H1 (cell line): ENCODE measurements at regions not wholly inside any gene's neighbourhood (a gene's known extent, or its start where the extent isn't known, plus 50 kb on each side); places are given as distances from the start of the nearest gene placed in this dataset.

Experiments
- CTCF ChIA-PET: fragments of 300-600 bp; sonication (Branson Sonifier 250); formaldehyde crosslinking; loops from one replicate; lab custom pipeline; 2021; ENCODE audit not compliant: partially characterized antibody; lab: Charles Lee
- POLR2A ChIA-PET: fragments of 300-600 bp; sonication (Branson Sonifier 250); formaldehyde crosslinking; loops from one replicate; lab custom pipeline; 2021; ENCODE audit warnings: inconsistent platforms; ENCODE audit not compliant: partially characterized antibody; lab: Charles Lee
- DNase-seq, 2 experiments: peaks; one replicate each; pipeline versions ENCODE4 v3.0.0 to v3.0.0-alpha.2; 2010 to 2022; ENCODE audit warnings: low spot score in 2 of 2, low read depth in 1 of 2, mixed read lengths in 1 of 2
- FAIRE-seq: peaks from 2 replicates; lab custom pipeline; 2011; peaks lifted over from hg19 to GRCh38; lab: Jason Lieb, UNC
- H2AFZ ChIP-seq: 2 replicates; pipeline ENCODE4 v1.8.1; 2012; ENCODE audit warnings: low read length, inconsistent platforms
- H2AK5ac ChIP-seq: 2 replicates; pipeline ENCODE4 v1.6.1; 2013; ENCODE audit warnings: low read depth, low read length
- H2BK120ac ChIP-seq: replicated peaks from 2 replicates; pipeline ENCODE3; 2013; ENCODE audit warnings: low read depth, low read length, inconsistent platforms
- H2BK12ac ChIP-seq: 2 replicates; pipeline ENCODE4 v1.6.1; 2013; ENCODE audit warnings: low read depth, low read length
- H2BK15ac ChIP-seq: 2 replicates; pipeline ENCODE4 v1.6.1; 2013; ENCODE audit warnings: low read length
- H2BK20ac ChIP-seq: 2 replicates; pipeline ENCODE4 v1.6.1; 2013; ENCODE audit warnings: low read length
- H2BK5ac ChIP-seq: 2 replicates; pipeline ENCODE4 v1.6.1; 2013; ENCODE audit warnings: low read depth, low read length
- H3K14ac ChIP-seq: 2 replicates; pipeline ENCODE4 v1.6.1; 2013; ENCODE audit warnings: inconsistent platforms; ENCODE audit not compliant: insufficient read length
- H3K18ac ChIP-seq: 2 replicates; pipeline ENCODE4 v1.6.1; 2013; ENCODE audit warnings: low read length; ENCODE audit errors: extremely low read depth
- H3K23ac ChIP-seq: 2 replicates; pipeline ENCODE4 v1.6.1; 2013; ENCODE audit warnings: inconsistent platforms; ENCODE audit not compliant: insufficient read length
- H3K23me2 ChIP-seq: 2 replicates; pipeline ENCODE4 v1.6.1; 2013; ENCODE audit warnings: low read depth, low read length
- H3K27ac ChIP-seq: 2 replicates; pipeline ENCODE4 v1.6.1; 2011; ENCODE audit warnings: low read depth, low read length, inconsistent platforms
- H3K27me3 ChIP-seq, 4 experiments: replicated peaks in 1 of 4; 1 replicate in 1 of 4; 2 replicates in 3 of 4; pipeline versions ENCODE4 v1.6.1 to v1.8.1; 2011 to 2013; ENCODE audit warnings: low read length in 3 of 4, mild to moderate bottlenecking in 3 of 4, inconsistent platforms in 2 of 4, mixed read lengths in 2 of 4, moderate library complexity in 1 of 4; ENCODE audit not compliant: control insufficient read depth in 3 of 4, insufficient read depth in 3 of 4; ENCODE audit errors: extremely low read depth in 1 of 4
- H3K36me3 ChIP-seq, 4 experiments: 2 replicates each; pipeline versions ENCODE4 v1.6.1 to v1.8.1; 2011 to 2013; ENCODE audit warnings: mild to moderate bottlenecking in 4 of 4, low read length in 3 of 4, moderate library complexity in 2 of 4, control low read depth in 1 of 4, inconsistent platforms in 1 of 4; ENCODE audit not compliant: insufficient read depth in 4 of 4, control insufficient read depth in 2 of 4
- H3K4ac ChIP-seq: replicated peaks from 2 replicates; pipeline ENCODE3; 2013; ENCODE audit warnings: low read length, low read depth, mixed read lengths, inconsistent platforms; ENCODE audit not compliant: insufficient read length
- H3K4me1 ChIP-seq, 4 experiments: replicated peaks in 1 of 4; 1 replicate in 1 of 4; 2 replicates in 3 of 4; pipeline versions ENCODE4 v1.6.1 to v1.8.1; 2011 to 2013; ENCODE audit warnings: low read length in 3 of 4, inconsistent platforms in 2 of 4, mixed read lengths in 1 of 4; ENCODE audit not compliant: insufficient read depth in 4 of 4, control insufficient read depth in 3 of 4
- H3K4me2 ChIP-seq, 2 experiments: 2 replicates each; pipeline versions ENCODE4 v1.6.1 to v1.8.1; 2011 to 2013; ENCODE audit warnings: low read depth in 2 of 2, low read length in 2 of 2, control low read depth in 1 of 2, inconsistent platforms in 1 of 2, mild to moderate bottlenecking in 1 of 2; ENCODE audit not compliant: insufficient read depth in 1 of 2
- H3K4me3 ChIP-seq, 4 experiments: fragments of 200-600, 300-600 bp in 1 of 4; sonication (generic), shearing (Covaris generic), sonication (Bioruptor Twin) in 1 of 4; 2 replicates each; pipeline versions ENCODE4 v1.5.1 to v1.8.1; 2011 to 2016; ENCODE audit warnings: low read length in 4 of 4, low read depth in 3 of 4, control low read depth in 2 of 4, inconsistent platforms in 2 of 4, mild to moderate bottlenecking in 2 of 4, mixed read lengths in 1 of 4, moderate library complexity in 1 of 4; ENCODE audit not compliant: insufficient read depth in 2 of 4; ENCODE audit errors: extremely low read depth in 1 of 4
- H3K56ac ChIP-seq: replicated peaks from 2 replicates; pipeline ENCODE3; 2013; ENCODE audit warnings: low read depth, mild to moderate bottlenecking, mixed read lengths, low read length, inconsistent platforms; ENCODE audit not compliant: insufficient read length
- H3K79me1 ChIP-seq: 2 replicates; pipeline ENCODE4 v1.6.1; 2013; ENCODE audit warnings: low read depth, low read length, control low read depth
- H3K79me2 ChIP-seq, 2 experiments: 2 replicates each; pipeline versions ENCODE4 v1.6.1 to v1.8.1; 2012 to 2013; ENCODE audit warnings: low read length in 2 of 2, mild to moderate bottlenecking in 2 of 2, inconsistent platforms in 1 of 2; ENCODE audit not compliant: insufficient read depth in 2 of 2, control insufficient read depth in 1 of 2
- H3K9ac ChIP-seq, 4 experiments: replicated peaks in 1 of 4; 1 replicate in 1 of 4; 2 replicates in 3 of 4; pipeline versions ENCODE4 v1.6.1 to v1.8.1; 2011 to 2013; ENCODE audit warnings: low read depth in 3 of 4, low read length in 3 of 4, control low read depth in 2 of 4, mild to moderate bottlenecking in 2 of 4, moderate library complexity in 2 of 4, inconsistent platforms in 1 of 4; ENCODE audit errors: extremely low read depth in 1 of 4
- H3K9me3 ChIP-seq, 2 experiments: 2 replicates each; pipeline versions ENCODE4 v1.6.1 to v1.8.1; 2012 to 2013; ENCODE audit warnings: mild to moderate bottlenecking in 2 of 2, moderate library complexity in 2 of 2, control low read depth in 1 of 2, inconsistent platforms in 1 of 2, low read depth in 1 of 2, low read length in 1 of 2, mixed read lengths in 1 of 2; ENCODE audit not compliant: insufficient read depth in 2 of 2
- H4K20me1 ChIP-seq, 2 experiments: replicated peaks in 1 of 2; 2 replicates each; pipeline versions ENCODE3 to v1.8.1; 2011 to 2013; ENCODE audit warnings: inconsistent platforms in 2 of 2, low read length in 2 of 2, mild to moderate bottlenecking in 1 of 2; ENCODE audit not compliant: insufficient read depth in 2 of 2, control insufficient read depth in 1 of 2
- H4K5ac ChIP-seq: 2 replicates; pipeline ENCODE4 v1.6.1; 2013; ENCODE audit warnings: low read length, low read depth, mixed read lengths, inconsistent platforms; ENCODE audit not compliant: insufficient read length
- H4K8ac ChIP-seq: 2 replicates; pipeline ENCODE4 v1.8.0; 2013; ENCODE audit warnings: mild to moderate bottlenecking, moderate library complexity, low read length, inconsistent platforms; ENCODE audit not compliant: insufficient read depth; ENCODE audit errors: extremely low read depth
- H4K91ac ChIP-seq: replicated peaks from 2 replicates; pipeline ENCODE3; 2013; ENCODE audit warnings: low read length, mixed read lengths, inconsistent platforms; ENCODE audit not compliant: insufficient read length
- CREB1 ChIP-seq: IDR thresholded peaks from 2 replicates; pipeline ENCODE4 v1.6.1; 2012; ENCODE audit warnings: inconsistent platforms
- EZH2 ChIP-seq: fragments of 200-600 bp; sonication (generic); IDR thresholded peaks from 2 replicates; pipeline ENCODE4 v1.7.1; 2012; ENCODE audit warnings: low read depth, mild to moderate bottlenecking, moderate library complexity, low read length, inconsistent platforms; ENCODE audit not compliant: severe bottlenecking
- GTF2F1 ChIP-seq: IDR thresholded peaks from 2 replicates; pipeline ENCODE4 v1.6.1; 2012; ENCODE audit warnings: low read depth, low read length, improper control_type of control experiment, borderline replicate concordance
- HDAC2 ChIP-seq, 2 experiments: fragments of 300-600 bp in 1 of 2; sonication (generic) in 1 of 2; IDR thresholded peaks; 2 replicates each; pipeline ENCODE4 v1.6.1; 2011 to 2012; ENCODE audit warnings: low read depth in 2 of 2, low read length in 2 of 2, mild to moderate bottlenecking in 2 of 2, moderate library complexity in 2 of 2, borderline replicate concordance in 1 of 2, inconsistent platforms in 1 of 2
- HDAC6 ChIP-seq: IDR thresholded peaks from one replicate; pipeline ENCODE4 v1.7.1; 2012; ENCODE audit warnings: low read depth, mild to moderate bottlenecking, inconsistent platforms, low read length, moderate library complexity
- NRF1 ChIP-seq: IDR thresholded peaks from 2 replicates; pipeline ENCODE4 v1.6.1; 2011; ENCODE audit warnings: mild to moderate bottlenecking, low read depth, low read length, improper control_type of control experiment
- POLR2A ChIP-seq, 2 experiments: IDR thresholded peaks; 1 replicate in 1 of 2; 2 replicates in 1 of 2; pipeline ENCODE4 v1.6.1; 2011; ENCODE audit warnings: low read depth in 2 of 2, low read length in 2 of 2, mild to moderate bottlenecking in 2 of 2; ENCODE audit errors: control extremely low read depth in 1 of 2
- POU5F1 ChIP-seq: IDR thresholded peaks from 2 replicates; pipeline ENCODE4 v1.6.1; 2011; ENCODE audit warnings: low read depth, mild to moderate bottlenecking, low read length, moderate library complexity
- RAD21 ChIP-seq, 2 experiments: IDR thresholded peaks in 1 of 2; conservative IDR thresholded peaks in 1 of 2; 2 replicates each; pipeline ENCODE4 v1.6.1; 2011; ENCODE audit warnings: low read depth in 2 of 2, low read length in 2 of 2, improper control_type of control experiment in 1 of 2, inconsistent platforms in 1 of 2, mild to moderate bottlenecking in 1 of 2, moderate library complexity in 1 of 2
- RBBP5 ChIP-seq: IDR thresholded peaks from 2 replicates; pipeline ENCODE4 v1.7.1; 2012; ENCODE audit warnings: low read depth, mild to moderate bottlenecking, inconsistent platforms, low read length, moderate library complexity, borderline replicate concordance
- RXRA ChIP-seq: IDR thresholded peaks from 2 replicates; pipeline ENCODE4 v1.6.1; 2011; ENCODE audit warnings: low read depth, mild to moderate bottlenecking, low read length, moderate library complexity; ENCODE audit not compliant: insufficient read depth
- TCF12 ChIP-seq: IDR thresholded peaks from 2 replicates; pipeline ENCODE4 v1.6.1; 2011; ENCODE audit warnings: low read depth, mild to moderate bottlenecking, low read length
- TEAD4 ChIP-seq: IDR thresholded peaks from 2 replicates; pipeline ENCODE4 v1.6.1; 2012; ENCODE audit warnings: low read depth, low read length, inconsistent platforms, mixed read lengths
- WGBS, 2 experiments: shearing (Covaris generic) in 1 of 2; methylation state at CpG; one replicate each; pipeline versions ENCODE4 v1.1.6 to v1.1.7; 2013 to 2015; ENCODE audit warnings: low lambda C conversion rate in 2 of 2, mixed read lengths in 2 of 2, inconsistent platforms in 1 of 2, low coverage in 1 of 2, missing lambda C conversion rate in 1 of 2; ENCODE audit not compliant: insufficient replicate concordance in 2 of 2, insufficient coverage in 1 of 2, insufficient read length in 1 of 2; ENCODE audit errors: extremely low coverage in 1 of 2, missing lambda C conversion rate in 1 of 2; 5-methylcytosine and 5-hydroxymethylcytosine counted together

- Histone ChIP-seq H2AK5ac (no peak overlapping the region), H2BK15ac (no peak overlapping the region), H2AFZ (no peak overlapping the region), H3K56ac (no peak overlapping the region), H2BK5ac (no peak overlapping the region), H2BK12ac (no peak overlapping the region), H2BK120ac (no peak overlapping the region), H3K4me3 (no peak overlapping the region), H3K23me2 (no peaks in the 10 kb centered on the region), H3K23ac (no peak overlapping the region), H3K27me3 (no peaks in the 10 kb centered on the region), H3K79me1 (no peaks in the 10 kb centered on the region), H3K4me2 (no peak overlapping the region), H3K27ac (no peak overlapping the region), H3K9ac (no peak overlapping the region), H4K91ac (no peak overlapping the region), H4K5ac (no peak overlapping the region), H3K9me3 (no peaks in the 10 kb centered on the region), H4K20me1 (no peaks in the 10 kb centered on the region), H3K18ac (no peak overlapping the region), H3K4ac (no peak overlapping the region), H3K79me2 (no peaks in the 10 kb centered on the region), H3K14ac (no peak overlapping the region), H3K4me1 (0 out of 7 replicates have a peak, but pooled peaks cover 0 to 3% (median 0%) of the 10 kb centered on the region in 4 experiments), H2BK20ac (no peak overlapping the region), H4K8ac (no peak overlapping the region), H3K36me3 (no peaks in the 10 kb centered on the region)
- no peak for FAIRE-seq
- ChIA-PET POLR2A (no interaction called here), CTCF (no interaction called here)
- TF ChIP-seq TCF12 (no peak), EZH2 (no peak), POU5F1 (no peak), HDAC6 (no peak), POLR2A (IDR thresholded peaks at IDR 0.05; ENCODE audit: control extremely low read depth in 1 of 2, low read depth in 2 of 2, low read length in 2 of 2) (no peak), NRF1 (no peak), CREB1 (no peak), RXRA (no peak), HDAC2 (IDR thresholded peaks at IDR 0.05; ENCODE audit: borderline replicate concordance in 1 of 2, low read depth in 2 of 2, low read length in 2 of 2) (no peak), RAD21 (IDR thresholded peaks at IDR 0.05 in 1 of 2, conservative IDR thresholded peaks at IDR 0.05 in 1 of 2; ENCODE audit: low read depth in 2 of 2, low read length in 2 of 2) (no peak), GTF2F1 (no peak), RBBP5 (no peak), TEAD4 (no peak)
- WGBS, 2 experiments = 93% methylated on average over 1 of the region's 1 CpG; no CpG with 5 or more reads in 1 of the 2 experiments
- no peak for DNase-seq
Observed at GRCh38 chr5:164350236-164350635, 844.8 kb downstream of the MAT2B start.
